HL-60/S4 treated with retinoic acid at 250 ng/mL for 4 days and 3 days (cell line): ENCODE measurements at regions not wholly inside any gene's neighbourhood (a gene's known extent, or its start where the extent isn't known, plus 50 kb on each side); places are given as distances from the start of the nearest gene placed in this dataset.

Experiments
- in situ Hi-C: fragments of 300-500 bp; cut with MboI; formaldehyde crosslinking; loops from 2 replicates; pipeline ENCODE4 v1.7.0; 2022; ENCODE audit warnings: low sequenced_read_pairs

DNA sequence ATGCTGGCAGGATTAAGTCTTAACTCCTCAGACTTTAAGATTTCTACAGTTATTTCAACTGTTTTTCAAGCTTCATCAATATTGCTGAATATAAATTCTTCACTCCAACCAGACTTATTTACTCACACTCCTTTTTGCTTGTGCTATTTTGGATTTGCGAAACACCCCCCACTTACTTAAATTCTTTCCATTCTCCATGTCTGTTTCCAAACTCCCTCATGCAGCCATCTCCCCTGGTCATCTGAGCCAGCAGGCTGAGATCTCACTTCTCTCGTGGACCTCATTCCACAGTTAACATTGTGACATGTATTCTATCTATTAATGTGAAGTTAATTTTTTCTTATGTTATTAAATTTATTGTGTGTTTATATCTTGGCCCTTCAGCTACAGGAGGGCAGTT, 188.9 kb upstream of the HDAC9 start:
- in situ Hi-C loops: no loop called here

GRCh38 chr7:18308938-18309337, 186.6 kb upstream of the HDAC9 start:
- in situ Hi-C loops: no loop called here

- in situ Hi-C loops: no loop called here
Observed at GRCh38 chr7:18312482-18312881, 183.1 kb upstream of the HDAC9 start.

DNA sequence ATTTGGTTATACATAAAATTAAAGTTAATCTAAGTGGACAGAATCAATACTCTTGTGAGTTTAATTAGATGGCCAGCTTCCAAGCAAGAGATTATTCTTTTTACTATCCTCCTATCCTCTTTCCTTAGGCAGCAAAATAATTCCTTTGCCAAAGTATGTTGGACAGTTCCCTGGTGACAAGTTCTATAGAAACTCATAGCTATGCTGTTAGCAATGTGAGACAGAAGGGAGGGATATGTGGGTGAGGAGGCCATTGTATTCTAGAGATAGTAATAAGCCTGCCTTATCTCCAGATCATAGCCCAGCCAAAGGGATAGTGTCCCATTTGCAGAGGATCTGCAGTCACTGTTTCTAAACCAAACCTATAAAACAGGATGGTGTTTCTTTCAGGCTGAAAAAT, 181.6 kb upstream of the HDAC9 start:
- in situ Hi-C loops: no loop called here

- in situ Hi-C loops: no loop called here
Observed at GRCh38 chr7:18315241-18315640, 180.3 kb upstream of the HDAC9 start.

DNA sequence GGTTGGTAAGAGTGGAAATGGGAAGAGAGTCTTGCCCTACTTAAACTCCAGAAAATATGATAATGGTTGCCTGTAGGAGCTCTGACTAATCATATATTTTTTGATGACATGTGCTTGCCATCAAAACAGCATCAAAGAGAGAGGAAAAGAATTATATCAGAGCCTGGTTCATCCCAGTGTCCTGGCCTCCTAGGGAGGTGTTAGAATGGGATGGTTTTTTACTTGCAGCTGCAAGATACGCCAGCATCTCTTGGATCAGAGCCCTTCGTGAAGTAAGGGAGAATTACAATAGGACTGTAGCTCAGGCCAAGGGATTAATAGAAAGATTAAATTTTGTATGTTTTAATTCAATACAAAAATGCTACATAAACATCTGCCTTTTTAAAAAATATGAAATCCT, 177.6 kb upstream of the HDAC9 start:
- in situ Hi-C loops: no loop called here

GRCh38 chr7:18320422-18320821, 175.1 kb upstream of the HDAC9 start:
- in situ Hi-C loops: no loop called here

DNA sequence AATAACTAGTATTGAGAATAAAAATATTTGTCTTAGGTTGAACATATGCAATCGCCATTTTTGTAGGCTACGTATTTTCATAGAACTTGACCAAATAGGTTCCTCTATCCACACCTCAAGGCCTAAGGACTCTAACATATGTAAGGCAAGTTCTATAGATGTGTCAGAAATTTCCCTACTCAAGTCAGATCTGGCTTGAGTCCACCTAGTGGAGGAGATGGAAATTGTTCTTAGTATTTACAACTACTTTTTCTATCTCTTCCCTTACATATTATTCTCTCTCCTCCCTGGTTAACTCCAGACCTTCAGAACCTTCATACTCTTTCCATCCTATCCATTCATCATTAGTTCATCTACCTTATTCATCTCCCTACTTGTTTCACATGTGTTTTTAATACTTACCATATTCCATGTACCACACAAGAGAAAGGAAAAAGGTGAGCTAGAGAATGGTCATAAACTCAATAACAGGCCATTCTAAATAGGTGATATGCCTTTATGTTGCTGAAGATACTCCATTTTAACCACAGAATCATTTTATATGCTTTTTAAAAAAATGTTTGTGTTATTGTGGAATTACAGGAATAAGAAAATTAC, 174.5 kb upstream of the HDAC9 start:
- in situ Hi-C loops: no loop called here

- in situ Hi-C loops: loop anchor here (25.0 kb wide), 2 partner anchors 568 to 1357 kb away; no protein-coding TSS in a partner anchor
Observed at GRCh38 chr7:18330548-18330947, 165.0 kb upstream of the HDAC9 start.

DNA sequence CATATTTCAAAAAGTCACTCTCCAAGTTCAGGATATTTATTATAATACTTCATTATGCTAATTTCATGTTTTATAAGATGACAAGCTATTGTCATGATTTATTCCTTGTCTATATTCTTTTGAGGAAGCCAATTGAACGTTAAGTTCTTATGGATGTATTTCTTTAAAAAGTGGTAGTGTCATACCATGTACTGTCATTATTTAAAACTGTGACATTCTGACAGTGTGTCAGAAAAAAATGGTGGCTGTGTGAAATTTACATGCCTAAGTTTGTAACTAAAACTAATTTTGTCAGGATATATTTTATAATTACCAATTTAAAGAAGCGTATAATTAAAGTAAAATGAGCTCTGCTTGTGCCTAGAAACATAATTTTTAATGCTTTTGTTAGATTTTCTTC, 158.9 kb upstream of the HDAC9 start:
- in situ Hi-C loops: loop anchor here (25.0 kb wide), 2 partner anchors 574 to 1351 kb away; no protein-coding TSS in a partner anchor

DNA sequence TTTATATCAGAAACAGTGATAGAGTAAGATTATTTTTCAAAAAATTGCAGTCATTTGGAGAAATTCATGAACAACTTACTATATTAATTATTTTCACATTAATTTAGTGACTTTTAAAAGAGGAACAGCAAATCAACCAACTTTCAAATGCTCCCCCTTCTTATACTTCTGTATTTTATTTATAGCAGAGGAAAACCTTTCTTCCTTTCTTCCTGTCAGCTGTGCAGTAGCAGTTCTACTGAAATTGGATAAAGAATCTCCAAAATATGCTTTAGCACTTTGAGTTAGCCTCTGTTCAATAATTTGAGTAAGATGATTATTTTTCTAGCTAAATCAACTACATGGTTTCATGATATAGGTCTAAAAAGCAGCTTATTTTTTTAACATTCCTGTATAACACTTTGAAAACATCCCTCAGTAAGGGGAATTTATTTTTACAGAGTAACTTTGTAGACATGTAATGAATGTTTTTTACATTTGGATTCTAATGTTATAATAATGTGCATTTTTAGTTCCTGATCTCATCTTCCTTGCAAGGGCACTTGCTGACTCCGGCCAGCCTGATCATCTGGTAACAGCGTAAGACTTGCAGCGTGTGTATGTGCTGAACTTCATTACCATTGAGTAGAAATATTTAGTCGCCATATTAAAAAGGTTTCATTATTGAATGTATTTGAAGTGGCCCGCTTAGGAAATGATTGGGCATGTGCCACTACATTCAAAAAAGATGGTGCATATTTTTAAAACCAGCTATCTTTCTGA, 158.3 kb upstream of the HDAC9 start:
- in situ Hi-C loops: loop anchor here (25.0 kb wide), 2 partner anchors 575 to 1350 kb away; no protein-coding TSS in a partner anchor

DNA sequence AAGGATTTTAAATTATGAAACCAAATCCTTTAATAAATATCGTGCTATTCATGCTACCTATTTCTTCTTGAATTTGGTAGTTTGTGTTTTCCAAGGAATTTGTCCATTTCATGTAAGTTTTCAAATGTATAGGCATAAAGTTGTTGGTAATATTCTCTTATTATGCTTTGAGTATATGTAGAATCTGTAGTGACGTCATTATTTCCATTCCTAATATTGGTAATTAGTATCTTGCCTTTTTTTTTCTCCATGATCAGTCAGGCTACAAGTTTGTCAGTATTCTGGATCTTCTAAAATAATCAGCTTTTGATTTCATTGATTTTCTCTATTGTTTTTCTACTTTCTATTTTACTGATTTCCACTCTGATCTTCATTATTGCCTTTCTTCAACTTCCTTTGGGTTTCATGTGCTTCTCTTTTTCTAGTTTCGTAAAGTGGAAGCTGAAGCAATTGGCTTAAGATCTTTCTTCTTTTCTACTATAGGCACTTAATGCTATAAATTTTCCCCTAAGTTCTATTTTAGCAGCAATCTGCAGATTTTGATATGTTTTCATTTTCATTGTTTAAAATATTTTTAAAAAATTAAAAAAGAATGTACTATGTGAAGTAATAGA, 156.5 kb upstream of the HDAC9 start:
- in situ Hi-C loops: loop anchor here (25.0 kb wide), 2 partner anchors 577 to 1348 kb away; no protein-coding TSS in a partner anchor

DNA sequence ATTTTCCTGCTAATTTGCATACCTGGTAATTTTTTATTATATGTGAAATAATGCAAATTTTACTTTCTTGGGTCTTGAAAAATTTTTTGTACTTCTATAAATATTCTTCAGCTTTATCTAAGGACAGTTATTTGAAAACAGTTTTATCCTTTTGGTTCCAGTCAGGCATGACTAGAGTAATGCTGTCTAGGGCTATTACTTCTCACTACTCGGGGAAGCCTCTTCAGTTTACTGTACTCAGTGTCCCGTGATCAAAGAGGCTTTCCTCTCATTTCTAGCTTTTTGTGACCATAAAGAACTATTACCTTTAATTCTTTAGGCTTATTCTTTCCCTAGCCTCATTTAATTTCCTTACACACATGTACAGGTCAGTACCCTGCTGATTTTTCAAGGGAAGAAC, 153.8 kb upstream of the HDAC9 start:
- in situ Hi-C loops: loop anchor here (25.0 kb wide), 2 partner anchors 579 to 1346 kb away; no protein-coding TSS in a partner anchor

DNA sequence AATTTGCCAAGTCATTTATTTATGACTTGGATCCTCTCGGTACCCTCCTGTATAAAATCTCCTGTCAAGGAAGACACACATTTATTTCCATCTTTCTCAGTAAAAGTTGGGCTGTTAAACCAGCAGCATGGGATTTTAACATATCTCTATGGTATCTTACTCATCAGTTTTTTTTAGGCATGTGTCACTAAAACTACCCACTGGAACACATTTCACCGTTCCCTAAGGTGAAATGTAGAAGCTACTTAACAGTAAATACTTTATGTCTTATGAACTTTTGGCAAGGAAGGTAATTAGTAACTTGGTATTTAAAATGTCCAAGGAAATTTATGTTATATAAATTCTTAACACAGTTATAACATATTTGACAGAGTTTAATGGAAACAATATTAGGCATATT, 152.5 kb upstream of the HDAC9 start:
- in situ Hi-C loops: loop anchor here (25.0 kb wide), 2 partner anchors 581 to 1344 kb away; no protein-coding TSS in a partner anchor

- in situ Hi-C loops: loop anchor here (25.0 kb wide), 2 partner anchors 582 to 1343 kb away; no protein-coding TSS in a partner anchor
Observed at GRCh38 chr7:18344536-18344935, 151.0 kb upstream of the HDAC9 start.

DNA sequence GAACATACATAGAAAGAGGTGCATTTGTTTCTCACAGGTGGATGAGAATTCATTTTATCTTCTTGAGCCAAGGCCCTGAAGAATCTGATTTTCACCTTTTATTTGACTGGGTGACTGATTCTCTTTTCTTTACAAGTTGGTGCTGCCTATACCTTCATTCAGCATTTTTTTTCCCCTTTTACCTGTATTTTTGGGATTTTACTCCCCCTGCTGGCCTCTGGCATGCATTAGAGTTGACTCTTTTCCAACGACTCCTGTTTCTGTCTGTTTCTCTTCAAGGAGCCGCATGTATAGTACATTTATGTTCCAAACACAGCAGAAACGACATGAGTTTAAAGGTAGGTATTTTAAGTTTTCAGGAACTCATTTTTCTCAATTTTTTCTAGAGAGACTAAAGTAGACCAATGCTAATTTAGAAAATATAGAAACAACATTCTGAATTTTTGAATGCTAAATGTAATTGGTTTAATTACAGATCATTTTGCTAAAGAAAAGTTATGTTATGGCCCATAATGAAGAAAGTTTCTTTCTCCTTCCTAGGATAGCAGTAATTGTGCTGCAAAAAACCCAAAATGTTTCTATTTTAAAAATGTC, 149.8 kb upstream of the HDAC9 start:
- in situ Hi-C loops: loop anchor here (25.0 kb wide), 2 partner anchors 583 to 1342 kb away; no protein-coding TSS in a partner anchor

GRCh38 chr7:18347170-18347569, 148.4 kb upstream of the HDAC9 start:
- in situ Hi-C loops: loop anchor here (25.0 kb wide), 2 partner anchors 585 to 1340 kb away; no protein-coding TSS in a partner anchor

- in situ Hi-C loops: loop anchor here (25.0 kb wide), 1 partner anchor 312 kb away; no protein-coding TSS in a partner anchor
Observed at GRCh38 chr7:18350678-18351077, 144.9 kb upstream of the HDAC9 start.

DNA sequence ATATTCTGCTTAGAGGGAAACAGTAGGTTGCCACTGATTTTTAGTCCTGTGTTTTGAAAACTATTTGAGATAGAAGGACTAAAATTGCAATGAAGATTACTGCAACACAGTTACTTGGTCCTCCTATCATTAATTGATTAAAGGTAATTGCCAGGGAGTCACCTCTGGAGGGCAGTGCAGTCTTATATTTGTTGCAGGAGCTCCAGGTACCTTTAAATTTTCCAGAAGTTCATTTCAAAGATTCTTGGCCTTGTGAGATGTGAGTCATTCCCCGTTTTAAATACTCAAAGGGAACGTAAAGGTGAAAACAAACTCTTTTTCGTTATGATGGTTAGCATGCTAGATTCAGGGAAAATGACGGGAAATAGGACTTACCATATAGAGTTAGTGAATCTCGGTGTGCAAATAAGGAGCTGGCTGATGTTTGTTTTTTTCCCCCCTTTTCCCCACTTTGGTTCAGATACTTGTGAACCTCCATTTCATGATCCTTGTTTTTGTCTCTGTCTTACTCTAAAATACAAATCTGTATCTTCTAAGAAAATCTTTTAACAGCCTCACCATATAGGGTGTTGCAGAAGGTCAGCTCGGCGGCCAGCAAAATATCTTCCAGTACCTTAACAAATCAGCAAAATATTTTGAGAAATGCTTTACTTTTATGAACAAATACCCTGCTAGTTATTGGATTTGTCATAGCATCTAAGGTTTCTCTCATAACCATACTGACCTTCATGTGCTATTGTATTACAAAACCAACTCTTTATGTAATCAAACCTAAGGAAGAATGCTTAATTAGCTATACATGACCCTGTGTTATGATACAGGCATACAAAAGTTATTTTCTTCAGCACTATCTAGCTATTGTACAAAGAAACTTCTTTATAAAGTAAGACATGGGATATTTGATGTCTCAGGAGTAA, 143.0 kb upstream of the HDAC9 start:
- in situ Hi-C loops: loop anchor here (25.0 kb wide), 1 partner anchor 310 kb away; no protein-coding TSS in a partner anchor

- in situ Hi-C loops: loop anchor here (25.0 kb wide), 1 partner anchor 309 kb away; no protein-coding TSS in a partner anchor
Observed at GRCh38 chr7:18353339-18353738, 142.2 kb upstream of the HDAC9 start.
